ENCODE measurements at regions not wholly inside any gene's neighbourhood (a gene's known extent, or its start where the extent isn't known, plus 50 kb on each side); places are given as distances from the start of the nearest gene placed in this dataset.

GRCh38 chr10:28833313-28833712 is 156.0 kb downstream of the BAMBI start:
- peak in 1 of 6 donors; percentile 35 for DNase-seq (ENCODE audit: low read depth in 4 of 6, low spot score in 6 of 6)
- no peak overlapping the region for H3K27ac ChIP-seq (ENCODE audit: low read depth, low read length)
- no CpG with 5 or more reads among the region's 4 CpGs for WGBS (ENCODE audit: insufficient coverage)
- no peaks in the 10 kb centered on the region for H3K4me1 ChIP-seq (ENCODE audit: control insufficient read depth, insufficient read depth, low read length)
- no peaks in the 10 kb centered on the region for H3K27me3 ChIP-seq (ENCODE audit: control insufficient read depth, insufficient read depth, low read length)
- H3K36me3 ChIP-seq (ENCODE audit: control insufficient read depth, insufficient read depth, low read length), result no peaks in the 10 kb centered on the region
- H3K9me3 ChIP-seq (ENCODE audit: control insufficient read depth, insufficient read depth, low read length), result no peaks in the 10 kb centered on the region
- no peak overlapping the region for H3K4me3 ChIP-seq (ENCODE audit: low read depth, low read length)

- H3K4me3 ChIP-seq (ENCODE audit: low read depth, low read length), result no peak overlapping the region
- H3K9me3 ChIP-seq (ENCODE audit: control insufficient read depth, insufficient read depth, low read length), result no peaks in the 10 kb centered on the region
- H3K27me3 ChIP-seq (ENCODE audit: control insufficient read depth, insufficient read depth, low read length), result no peaks in the 10 kb centered on the region
- H3K36me3 ChIP-seq (ENCODE audit: control insufficient read depth, insufficient read depth, low read length), result no peaks in the 10 kb centered on the region
- no peak overlapping the region for H3K27ac ChIP-seq (ENCODE audit: low read depth, low read length)
- H3K4me1 ChIP-seq (ENCODE audit: control insufficient read depth, insufficient read depth, low read length), result no peaks in the 10 kb centered on the region
- no peak for DNase-seq (ENCODE audit: low read depth in 4 of 6, low spot score in 6 of 6)
Measured at GRCh38 chr10:28836435-28836743, 159.1 kb downstream of the BAMBI start.

GRCh38 chr10:28837613-28838390 is 160.5 kb downstream of the BAMBI start:
- H3K36me3 ChIP-seq (ENCODE audit: control insufficient read depth, insufficient read depth, low read length), result no peaks in the 10 kb centered on the region
- 86% methylated on average over 2 of the region's 3 CpGs for WGBS (ENCODE audit: insufficient coverage)
- DNase-seq (ENCODE audit: low read depth in 4 of 6, low spot score in 6 of 6), result no peak
- H3K27ac ChIP-seq (ENCODE audit: low read depth, low read length), result no peak overlapping the region
- no peaks in the 10 kb centered on the region for H3K27me3 ChIP-seq (ENCODE audit: control insufficient read depth, insufficient read depth, low read length)
- no peak overlapping the region for H3K4me3 ChIP-seq (ENCODE audit: low read depth, low read length)
- H3K9me3 ChIP-seq (ENCODE audit: control insufficient read depth, insufficient read depth, low read length), result no peaks in the 10 kb centered on the region
- H3K4me1 ChIP-seq (ENCODE audit: control insufficient read depth, insufficient read depth, low read length), result peaks cover 3% of the 10 kb centered on the region

- H3K27me3 ChIP-seq (ENCODE audit: control insufficient read depth, insufficient read depth, low read length), result no peaks in the 10 kb centered on the region
- peaks cover 3% of the 10 kb centered on the region for H3K4me1 ChIP-seq (ENCODE audit: control insufficient read depth, insufficient read depth, low read length)
- H3K27ac ChIP-seq (ENCODE audit: low read depth, low read length), result no peak overlapping the region
- H3K4me3 ChIP-seq (ENCODE audit: low read depth, low read length), result no peak overlapping the region
- WGBS (ENCODE audit: insufficient coverage), result no CpG with 5 or more reads among the region's 2 CpGs
- no peaks in the 10 kb centered on the region for H3K9me3 ChIP-seq (ENCODE audit: control insufficient read depth, insufficient read depth, low read length)
- no peak for DNase-seq (ENCODE audit: low read depth in 4 of 6, low spot score in 6 of 6)
- no peaks in the 10 kb centered on the region for H3K36me3 ChIP-seq (ENCODE audit: control insufficient read depth, insufficient read depth, low read length)
Measured at GRCh38 chr10:28838908-28839307, 161.6 kb downstream of the BAMBI start.

- Histone ChIP-seq H3K27me3 (ENCODE audit: control insufficient read depth, insufficient read depth, low read length) (no peaks in the 10 kb centered on the region), H3K36me3 (ENCODE audit: control insufficient read depth, insufficient read depth, low read length) (no peaks in the 10 kb centered on the region), H3K9me3 (ENCODE audit: control insufficient read depth, insufficient read depth, low read length) (no peaks in the 10 kb centered on the region), H3K27ac (ENCODE audit: low read depth, low read length) (no peak overlapping the region), H3K4me1 (ENCODE audit: control insufficient read depth, insufficient read depth, low read length) (peaks cover 3% of the 10 kb centered on the region), H3K4me3 (ENCODE audit: low read depth, low read length) (no peak overlapping the region)
- peak in 2 of 6 donors; percentile 25 to 30 for DNase-seq (ENCODE audit: low read depth in 4 of 6, low spot score in 6 of 6)
- 49% methylated on average over 5 of the region's 6 CpGs for WGBS (ENCODE audit: insufficient coverage)
Measured at GRCh38 chr10:28839600-28840007, 162.3 kb downstream of the BAMBI start.

- DNase-seq (ENCODE audit: low read depth in 4 of 6, low spot score in 6 of 6), result no peak
- Histone ChIP-seq H3K4me3 (ENCODE audit: low read depth, low read length) (no peak overlapping the region), H3K9me3 (ENCODE audit: control insufficient read depth, insufficient read depth, low read length) (no peaks in the 10 kb centered on the region), H3K36me3 (ENCODE audit: control insufficient read depth, insufficient read depth, low read length) (no peaks in the 10 kb centered on the region), H3K4me1 (ENCODE audit: control insufficient read depth, insufficient read depth, low read length) (peaks cover 3% of the 10 kb centered on the region), H3K27me3 (ENCODE audit: control insufficient read depth, insufficient read depth, low read length) (no peaks in the 10 kb centered on the region), H3K27ac (ENCODE audit: low read depth, low read length) (no peak overlapping the region)
- WGBS (ENCODE audit: insufficient coverage), result 84% methylated on average over 3 of the region's 6 CpGs
Measured at GRCh38 chr10:28840202-28840601, 162.9 kb downstream of the BAMBI start.

- no CpG with 5 or more reads among the region's 4 CpGs for WGBS (ENCODE audit: insufficient coverage)
- Histone ChIP-seq H3K4me1 (ENCODE audit: control insufficient read depth, insufficient read depth, low read length) (peaks cover 3% of the 10 kb centered on the region), H3K27me3 (ENCODE audit: control insufficient read depth, insufficient read depth, low read length) (no peaks in the 10 kb centered on the region), H3K4me3 (ENCODE audit: low read depth, low read length) (no peak overlapping the region), H3K9me3 (ENCODE audit: control insufficient read depth, insufficient read depth, low read length) (no peaks in the 10 kb centered on the region), H3K36me3 (ENCODE audit: control insufficient read depth, insufficient read depth, low read length) (no peaks in the 10 kb centered on the region), H3K27ac (ENCODE audit: low read depth, low read length) (no peak overlapping the region)
- DNase-seq (ENCODE audit: low read depth in 4 of 6, low spot score in 6 of 6), result no peak
Measured at GRCh38 chr10:28840971-28841370, 163.7 kb downstream of the BAMBI start.

- Histone ChIP-seq H3K9me3 (ENCODE audit: control insufficient read depth, insufficient read depth, low read length) (no peaks in the 10 kb centered on the region), H3K4me3 (ENCODE audit: low read depth, low read length) (no peak overlapping the region), H3K4me1 (ENCODE audit: control insufficient read depth, insufficient read depth, low read length) (peaks cover 3% of the 10 kb centered on the region), H3K27me3 (ENCODE audit: control insufficient read depth, insufficient read depth, low read length) (no peaks in the 10 kb centered on the region), H3K27ac (ENCODE audit: low read depth, low read length) (no peak overlapping the region), H3K36me3 (ENCODE audit: control insufficient read depth, insufficient read depth, low read length) (no peaks in the 10 kb centered on the region)
- no peak for DNase-seq (ENCODE audit: low read depth in 4 of 6, low spot score in 6 of 6)
- no CpG with 5 or more reads among the region's 2 CpGs for WGBS (ENCODE audit: insufficient coverage)
Measured at GRCh38 chr10:28841625-28842024, 164.3 kb downstream of the BAMBI start.

- Histone ChIP-seq H3K4me1 (ENCODE audit: control insufficient read depth, insufficient read depth, low read length) (peaks cover 3% of the 10 kb centered on the region), H3K27ac (ENCODE audit: low read depth, low read length) (no peak overlapping the region), H3K27me3 (ENCODE audit: control insufficient read depth, insufficient read depth, low read length) (no peaks in the 10 kb centered on the region), H3K36me3 (ENCODE audit: control insufficient read depth, insufficient read depth, low read length) (no peaks in the 10 kb centered on the region), H3K9me3 (ENCODE audit: control insufficient read depth, insufficient read depth, low read length) (no peaks in the 10 kb centered on the region), H3K4me3 (ENCODE audit: low read depth, low read length) (no peak overlapping the region)
- WGBS (ENCODE audit: insufficient coverage), result no CpG with 5 or more reads among the region's 3 CpGs
- DNase-seq (ENCODE audit: low read depth in 4 of 6, low spot score in 6 of 6), result peak in 1 of 6 donors; percentile 9
Measured at GRCh38 chr10:28842321-28842720, 165.0 kb downstream of the BAMBI start.

- Histone ChIP-seq H3K4me3 (ENCODE audit: low read depth, low read length) (no peak overlapping the region), H3K4me1 (ENCODE audit: control insufficient read depth, insufficient read depth, low read length) (peaks cover 3% of the 10 kb centered on the region), H3K27me3 (ENCODE audit: control insufficient read depth, insufficient read depth, low read length) (no peaks in the 10 kb centered on the region), H3K36me3 (ENCODE audit: control insufficient read depth, insufficient read depth, low read length) (no peaks in the 10 kb centered on the region), H3K27ac (ENCODE audit: low read depth, low read length) (no peak overlapping the region), H3K9me3 (ENCODE audit: control insufficient read depth, insufficient read depth, low read length) (no peaks in the 10 kb centered on the region)
- WGBS (ENCODE audit: insufficient coverage), result 100% methylated on average over 3 of the region's 4 CpGs
- DNase-seq (ENCODE audit: low read depth in 4 of 6, low spot score in 6 of 6), result no peak
Measured at GRCh38 chr10:28845009-28845682, 167.8 kb downstream of the BAMBI start.

Data from spinal cord (tissue), 9 donors.